HG03432 (cell line): ENCODE measurements at regions not wholly inside any gene's neighbourhood (a gene's known extent, or its start where the extent isn't known, plus 50 kb on each side); places are given as distances from the start of the nearest gene placed in this dataset.
A peak's percentile ranks its signal among the peaks of the same experiment; 100 is the strongest.

Experiments
- ATAC-seq: cut with Tn5 transposase; IDR thresholded peaks from one replicate; pipeline ENCODE4 v1.9.1; 2021; ENCODE audit warnings: mild to moderate bottlenecking, moderate library complexity; ENCODE audit not compliant: unreplicated experiment

DNA sequence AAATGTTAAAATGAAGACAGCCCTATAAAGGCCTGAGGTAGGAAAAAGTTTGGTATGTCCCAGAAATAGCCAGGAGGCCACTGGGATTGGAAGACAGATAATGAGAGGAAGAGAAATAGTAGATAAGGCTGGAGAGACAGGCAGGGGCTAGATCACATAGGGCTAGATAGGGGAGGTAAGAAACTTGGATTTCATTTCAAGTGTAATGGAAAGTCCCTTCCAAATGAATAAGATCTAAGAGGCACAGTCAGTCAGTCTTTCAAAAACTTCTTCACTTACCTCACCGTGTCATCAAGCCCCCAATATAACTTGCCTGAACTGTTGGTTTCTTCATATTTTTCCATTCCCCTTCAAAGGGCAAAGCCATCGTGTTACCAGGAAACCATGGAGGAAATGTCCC, 121.8 kb downstream of the SPCS3 start:
- ATAC-seq: peak; percentile 59

GRCh38 chr4:176443117-176443516, 123.4 kb downstream of the SPCS3 start:
- ATAC-seq: no peak

- no peak for ATAC-seq
Measured at GRCh38 chr4:176443646-176444409, 124.1 kb downstream of the SPCS3 start.

DNA sequence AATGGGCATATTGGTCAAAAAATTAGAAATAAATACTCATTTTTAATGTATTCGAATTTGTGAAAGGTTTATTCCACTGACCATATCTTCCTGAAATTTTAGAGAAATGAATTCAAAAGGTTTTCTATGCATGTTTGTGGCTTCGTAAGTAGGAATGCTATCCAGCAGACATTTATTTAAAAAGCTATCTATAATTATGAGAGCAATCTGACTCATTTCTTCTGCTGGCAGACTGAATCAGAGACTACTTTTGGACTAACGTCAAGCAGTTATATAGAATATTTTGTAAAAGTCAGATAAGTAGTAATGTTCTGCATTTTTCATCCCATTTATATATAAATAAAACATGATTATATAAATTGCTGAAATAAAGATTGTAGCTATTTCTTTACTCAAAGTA, 125.0 kb downstream of the SPCS3 start:
- no peak for ATAC-seq

DNA sequence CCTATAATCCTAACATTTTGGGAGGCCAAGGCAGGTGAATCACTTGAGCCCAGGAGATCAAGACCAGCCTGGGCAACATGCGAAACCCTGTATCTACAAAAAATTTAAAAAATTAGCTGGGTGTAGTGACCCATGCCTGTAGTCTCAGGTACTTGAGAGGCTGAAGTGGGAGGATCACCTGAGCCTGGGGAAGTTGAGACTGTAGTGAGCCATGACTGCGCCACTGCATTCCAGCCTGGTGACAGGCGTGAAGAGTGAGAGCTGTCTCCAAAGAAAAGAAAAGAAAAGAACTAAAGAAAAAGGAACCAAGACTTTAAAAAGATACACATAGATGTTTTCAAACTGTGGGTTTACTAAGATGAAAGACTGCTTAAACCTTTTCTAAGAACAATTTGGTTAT, 129.0 kb downstream of the SPCS3 start:
- ATAC-seq: no peak

- no peak for ATAC-seq
Measured at GRCh38 chr4:176451443-176451842, 131.7 kb downstream of the SPCS3 start.

DNA sequence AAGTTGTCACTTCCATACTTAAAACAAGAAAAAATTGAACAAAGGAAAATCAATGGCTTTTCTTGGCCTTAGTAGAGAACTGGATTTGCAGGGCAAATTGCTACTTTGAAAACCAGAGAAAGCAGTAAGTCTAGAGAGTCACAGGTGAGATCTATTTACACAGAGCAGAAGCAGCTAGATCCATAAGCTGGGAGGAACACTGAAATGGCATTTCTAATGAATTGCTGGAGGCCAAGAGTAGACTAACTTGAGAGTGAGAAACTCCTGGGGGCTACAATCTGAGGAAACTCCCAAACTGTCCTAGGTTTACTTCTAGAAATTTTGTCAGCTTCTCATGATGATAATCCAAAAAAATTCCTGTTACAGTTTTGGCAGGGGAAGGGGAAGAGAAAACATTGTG, 133.3 kb downstream of the SPCS3 start:
- no peak for ATAC-seq

DNA sequence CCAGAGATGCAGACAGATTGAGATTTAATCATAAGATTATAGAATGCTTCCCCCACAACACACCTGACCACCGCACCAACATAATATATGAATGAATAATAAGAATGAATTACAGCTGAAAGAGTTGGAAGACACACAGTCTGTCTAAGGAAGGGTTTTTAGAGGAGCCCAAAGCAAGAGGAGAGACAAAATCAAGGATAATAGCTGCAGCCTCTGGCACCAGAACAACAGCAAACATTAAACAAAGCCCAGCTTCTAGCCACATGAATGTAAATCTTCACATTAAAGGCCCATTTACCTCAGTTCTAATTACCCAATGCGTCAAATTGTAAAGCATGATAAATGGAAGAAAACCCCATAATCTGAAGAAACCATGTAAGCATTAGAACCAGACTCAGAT, 133.9 kb downstream of the SPCS3 start:
- ATAC-seq: no peak

- peak; percentile 100 for ATAC-seq
Measured at GRCh38 chr4:176464748-176465147, 145.0 kb downstream of the SPCS3 start.

- ATAC-seq: no peak
Measured at GRCh38 chr4:176467001-176467400, 147.2 kb downstream of the SPCS3 start.

GRCh38 chr4:176469546-176469945, 149.8 kb downstream of the SPCS3 start:
- no peak for ATAC-seq

DNA sequence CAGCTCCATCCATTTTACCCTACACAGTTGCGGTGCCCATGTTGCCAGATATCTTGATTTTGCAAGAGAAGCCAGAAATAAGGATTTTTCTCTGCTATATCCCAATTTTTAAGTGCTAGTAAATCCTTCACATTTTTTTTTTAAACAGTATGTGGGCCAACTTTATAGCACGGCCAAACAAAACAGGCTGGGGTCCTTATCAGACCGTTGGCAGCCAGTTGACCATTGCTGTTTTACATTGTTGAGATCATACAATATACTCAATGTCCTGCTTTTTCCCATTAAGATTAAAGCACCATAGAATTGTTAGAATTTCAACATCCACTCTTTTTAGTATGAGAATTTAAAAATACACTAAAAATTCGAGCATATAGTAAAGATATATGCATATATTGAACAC, 150.9 kb downstream of the SPCS3 start:
- ATAC-seq: no peak

DNA sequence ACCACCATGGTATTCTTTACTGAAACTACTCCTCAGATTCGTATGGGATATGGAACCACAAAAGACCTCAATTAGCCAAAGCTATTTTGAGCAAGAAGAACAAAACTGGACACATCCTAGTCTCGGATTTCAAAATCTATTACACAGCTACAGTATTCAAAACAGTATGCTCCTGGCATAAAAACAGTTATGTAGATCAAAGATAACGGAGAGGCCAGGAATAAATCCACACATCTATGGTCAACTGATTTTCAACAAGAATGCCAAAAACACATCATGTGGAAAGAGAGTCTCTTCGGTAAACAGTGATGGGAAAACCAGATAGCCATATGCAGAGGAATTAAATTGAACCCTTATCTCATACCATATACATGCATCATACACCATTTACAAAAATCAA, 155.3 kb downstream of the SPCS3 start:
- ATAC-seq: no peak

DNA sequence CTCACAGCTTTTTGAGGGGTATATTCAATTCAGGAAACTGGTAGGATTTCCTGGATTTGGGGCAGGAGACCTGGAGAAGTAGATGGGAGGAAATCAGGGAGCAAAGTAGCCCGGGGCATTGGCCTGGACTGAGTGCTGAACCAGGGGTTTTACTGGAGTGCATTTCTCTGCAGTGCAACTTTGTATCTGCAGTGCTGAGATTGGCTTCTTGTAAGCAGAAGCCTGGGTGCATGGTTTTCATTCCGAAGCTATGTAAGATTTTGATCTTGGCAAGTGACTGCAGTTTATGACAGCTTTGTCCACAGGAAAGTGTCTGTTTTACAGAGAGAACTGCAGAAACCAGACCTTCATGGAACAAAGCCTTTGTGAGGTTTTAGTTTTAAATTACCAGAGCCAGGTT, 158.3 kb downstream of the SPCS3 start:
- no peak for ATAC-seq

DNA sequence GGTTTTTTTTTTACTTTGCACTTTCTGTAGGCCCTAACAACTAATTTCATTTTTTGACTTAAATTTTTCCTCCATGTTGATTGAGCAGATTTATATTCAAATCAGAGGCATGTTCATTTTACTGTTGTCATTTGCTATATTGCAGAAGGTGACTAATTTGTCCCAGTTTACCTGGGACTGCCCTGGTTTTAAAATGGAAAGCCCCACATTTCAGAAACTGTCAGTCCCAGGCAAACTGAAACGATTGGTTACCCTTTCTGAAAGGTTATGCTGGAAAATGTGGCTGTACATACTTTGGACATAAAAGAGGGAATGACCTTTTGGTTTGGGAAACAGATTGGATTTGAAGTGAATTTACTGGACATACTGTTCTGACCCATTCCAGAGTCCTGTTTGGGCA, 160.0 kb downstream of the SPCS3 start:
- peak; percentile 59 for ATAC-seq

- ATAC-seq: no peak
Measured at GRCh38 chr4:176482972-176483371, 163.2 kb downstream of the SPCS3 start.

- peak; percentile 39 for ATAC-seq
Measured at GRCh38 chr4:176484301-176484984, 164.7 kb downstream of the SPCS3 start.

- no peak for ATAC-seq
Measured at GRCh38 chr4:176489001-176489400, 169.2 kb downstream of the SPCS3 start.

- peak; percentile 100 for ATAC-seq
Measured at GRCh38 chr4:176492646-176493302, 173.0 kb downstream of the SPCS3 start.

- no peak for ATAC-seq
Measured at GRCh38 chr4:176498617-176499256, 179.0 kb downstream of the SPCS3 start.

DNA sequence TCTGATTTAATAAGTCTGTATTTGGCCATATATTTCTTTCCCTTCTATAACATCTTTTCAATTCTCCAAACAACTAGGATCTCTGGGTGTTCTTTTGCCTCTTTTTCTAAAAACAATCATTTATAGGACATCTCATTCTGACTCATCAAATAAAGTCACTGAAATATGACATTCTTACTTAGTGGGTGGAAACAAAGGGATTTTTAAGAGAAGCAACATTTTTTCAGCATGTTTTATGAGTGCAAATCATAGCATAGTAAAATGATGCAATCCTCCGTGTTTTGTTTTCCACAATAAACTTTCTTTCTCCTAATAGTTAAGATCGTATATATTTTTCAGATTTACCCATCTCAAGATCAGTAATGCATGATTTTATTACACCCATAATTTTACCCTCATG, 179.8 kb downstream of the SPCS3 start:
- ATAC-seq: no peak

- ATAC-seq: no peak
Measured at GRCh38 chr4:176500894-176501293, 181.1 kb downstream of the SPCS3 start.
